ENCODE measurements at regions not wholly inside any gene's neighbourhood (a gene's known extent, or its start where the extent isn't known, plus 50 kb on each side); places are given as distances from the start of the nearest gene placed in this dataset.

- no peak for DNase-seq (ENCODE audit: low read depth)
- no peak for TF ChIP-seq MAX (IDR thresholded peaks at IDR 0.05; ENCODE audit: low read depth, low read length)
- TF ChIP-seq MYC (IDR thresholded peaks at IDR 0.05; ENCODE audit: low read depth, low read length), result no peak
- no peak for TF ChIP-seq CTCF (IDR thresholded peaks at IDR 0.05; ENCODE audit: low read depth, low read length)
- no peak for TF ChIP-seq POLR2A (IDR thresholded peaks at IDR 0.05; ENCODE audit: extremely low read depth, insufficient read length)
- no peak overlapping the region for H3K4me3 ChIP-seq (ENCODE audit: low read depth, low read length)
These were observed 1279.9 kb upstream of the TMPRSS15 start for GRCh38 chr21:19683492-19683891.

GRCh38 chr21:19684328-19684727, 1280.7 kb upstream of the TMPRSS15 start:
- H3K4me3 ChIP-seq (ENCODE audit: low read depth, low read length), result no peak overlapping the region
- TF ChIP-seq POLR2A (IDR thresholded peaks at IDR 0.05; ENCODE audit: extremely low read depth, insufficient read length), result no peak
- TF ChIP-seq MYC (IDR thresholded peaks at IDR 0.05; ENCODE audit: low read depth, low read length), result no peak
- TF ChIP-seq MAX (IDR thresholded peaks at IDR 0.05; ENCODE audit: low read depth, low read length), result no peak
- no peak for DNase-seq (ENCODE audit: low read depth)

- TF ChIP-seq POLR2A (IDR thresholded peaks at IDR 0.05; ENCODE audit: extremely low read depth, insufficient read length) (no peak), CTCF (IDR thresholded peaks at IDR 0.05; ENCODE audit: low read depth, low read length) (no peak), MYC (IDR thresholded peaks at IDR 0.05; ENCODE audit: low read depth, low read length) (no peak), MAX (IDR thresholded peaks at IDR 0.05; ENCODE audit: low read depth, low read length) (no peak)
- no peak for DNase-seq (ENCODE audit: low read depth)
- H3K4me3 ChIP-seq (ENCODE audit: low read depth, low read length), result no peak overlapping the region
These were observed 1288.6 kb upstream of the TMPRSS15 start for GRCh38 chr21:19692231-19692630.

- no peak for DNase-seq (ENCODE audit: low read depth)
- TF ChIP-seq CTCF (IDR thresholded peaks at IDR 0.05; ENCODE audit: low read depth, low read length) (no peak), POLR2A (IDR thresholded peaks at IDR 0.05; ENCODE audit: extremely low read depth, insufficient read length) (no peak), MAX (IDR thresholded peaks at IDR 0.05; ENCODE audit: low read depth, low read length) (no peak), MYC (IDR thresholded peaks at IDR 0.05; ENCODE audit: low read depth, low read length) (no peak)
- H3K4me3 ChIP-seq (ENCODE audit: low read depth, low read length), result no peak overlapping the region
These were observed 1292.2 kb upstream of the TMPRSS15 start for GRCh38 chr21:19695796-19696195.

GRCh38 chr21:19700476-19700875, 1296.9 kb upstream of the TMPRSS15 start:
- TF ChIP-seq POLR2A (IDR thresholded peaks at IDR 0.05; ENCODE audit: extremely low read depth, insufficient read length) (no peak), CTCF (IDR thresholded peaks at IDR 0.05; ENCODE audit: low read depth, low read length) (no peak), MYC (IDR thresholded peaks at IDR 0.05; ENCODE audit: low read depth, low read length) (no peak), MAX (IDR thresholded peaks at IDR 0.05; ENCODE audit: low read depth, low read length) (no peak)
- H3K4me3 ChIP-seq (ENCODE audit: low read depth, low read length), result no peak overlapping the region
- DNase-seq (ENCODE audit: low read depth), result no peak

GRCh38 chr21:19702726-19703125, 1295.5 kb upstream of the NCAM2 start:
- no peak for TF ChIP-seq CTCF (IDR thresholded peaks at IDR 0.05; ENCODE audit: low read depth, low read length)
- TF ChIP-seq POLR2A (IDR thresholded peaks at IDR 0.05; ENCODE audit: extremely low read depth, insufficient read length), result no peak
- no peak for TF ChIP-seq MYC (IDR thresholded peaks at IDR 0.05; ENCODE audit: low read depth, low read length)
- TF ChIP-seq MAX (IDR thresholded peaks at IDR 0.05; ENCODE audit: low read depth, low read length), result no peak
- no peak for DNase-seq (ENCODE audit: low read depth)

More at GRCh38 chr21:19702726-19703125, 1295.5 kb upstream of the NCAM2 start:
- H3K4me3 ChIP-seq (ENCODE audit: low read depth, low read length), result no peak overlapping the region
